ENCODE measurements at regions not wholly inside any gene's neighbourhood (a gene's known extent, or its start where the extent isn't known, plus 50 kb on each side); places are given as distances from the start of the nearest gene placed in this dataset.

- Histone ChIP-seq H3F3A (ENCODE audit: insufficient read depth, low read depth) (no peaks in the 10 kb centered on the region), H3K9me3 (ENCODE audit: insufficient read depth, low read depth) (no peaks in the 10 kb centered on the region), H3K36me3 (ENCODE audit: low read depth) (no peaks in the 10 kb centered on the region), H4K20me1 (ENCODE audit: insufficient read depth) (no peaks in the 10 kb centered on the region), H3K27ac (no peak overlapping the region), H3K4me1 (replicated peaks; ENCODE audit: insufficient read depth) (no peaks in the 10 kb centered on the region), H2AFZ (no peak overlapping the region), H3K27me3 (ENCODE audit: insufficient read depth, low read depth) (no peaks in the 10 kb centered on the region), H3K4me2 (no peak overlapping the region), H3K4me3 (no peak overlapping the region), H3K79me2 (ENCODE audit: low read depth) (no peaks in the 10 kb centered on the region), H3K9me2 (ENCODE audit: insufficient read depth) (no peaks in the 10 kb centered on the region)
- no TSS peak for BruUV-seq (replicated peaks)
- ChIA-PET POLR2A (ENCODE audit: unreplicated experiment) (no interaction called here), CTCF (no interaction called here)
- no peak for TF ChIP-seq CTCF (conservative IDR thresholded peaks at IDR 0.05)
- no peak for TF ChIP-seq EZH2 (IDR thresholded peaks at IDR 0.05; ENCODE audit: low read depth)
- intact Hi-C loops (cut with micrococcal nuclease; ENCODE audit: unreplicated experiment): no loop called here
- DNase-seq: no peak
Measured at GRCh38 chr12:77214136-77214535, 148.8 kb upstream of the E2F7 start.

DNA sequence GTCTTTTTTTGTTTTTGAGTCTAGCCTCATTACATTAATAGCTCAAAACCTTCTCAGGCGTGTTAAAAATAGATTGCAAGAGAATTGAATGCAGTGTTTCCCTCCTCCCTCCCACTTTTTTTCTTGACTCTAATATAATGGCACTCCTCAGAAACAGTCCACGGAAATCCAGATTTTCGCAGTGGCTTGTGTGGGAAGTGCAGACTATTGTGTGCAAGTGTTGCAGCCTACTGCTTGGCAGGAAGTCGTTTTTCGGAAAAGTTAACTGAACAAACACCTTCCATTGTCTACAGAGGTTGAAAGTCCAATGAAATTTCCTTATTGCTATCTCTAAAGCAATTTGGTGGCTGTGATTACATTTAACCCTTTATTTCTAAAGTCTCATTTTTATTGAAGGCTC lies 147.9 kb upstream of the E2F7 start:
- TF ChIP-seq EZH2 (IDR thresholded peaks at IDR 0.05; ENCODE audit: low read depth) (no peak), CTCF (conservative IDR thresholded peaks at IDR 0.05) (no peak)
- no peak overlapping the region for H3K4me3 ChIP-seq
- H4K20me1 ChIP-seq (ENCODE audit: insufficient read depth): no peaks in the 10 kb centered on the region
- BruUV-seq (replicated peaks): no TSS peak
- no peak overlapping the region for H2AFZ ChIP-seq
- no peaks in the 10 kb centered on the region for H3K9me2 ChIP-seq (ENCODE audit: insufficient read depth)
- no peaks in the 10 kb centered on the region for H3K27me3 ChIP-seq (ENCODE audit: insufficient read depth, low read depth)
- intact Hi-C loops (cut with micrococcal nuclease; ENCODE audit: unreplicated experiment): no loop called here
- ChIA-PET POLR2A (ENCODE audit: unreplicated experiment) (no interaction called here), CTCF (no interaction called here)
- no peaks in the 10 kb centered on the region for H3F3A ChIP-seq (ENCODE audit: insufficient read depth, low read depth)
- H3K36me3 ChIP-seq (ENCODE audit: low read depth): no peaks in the 10 kb centered on the region
- no peaks in the 10 kb centered on the region for H3K9me3 ChIP-seq (ENCODE audit: insufficient read depth, low read depth)
- no peak for DNase-seq
- no peaks in the 10 kb centered on the region for H3K4me1 ChIP-seq (replicated peaks; ENCODE audit: insufficient read depth)
- H3K4me2 ChIP-seq: no peak overlapping the region
- H3K27ac ChIP-seq: no peak overlapping the region
- no peaks in the 10 kb centered on the region for H3K79me2 ChIP-seq (ENCODE audit: low read depth)

GRCh38 chr12:77210724-77211123 lies 145.4 kb upstream of the E2F7 start:
- POLR2A ChIA-PET (ENCODE audit: unreplicated experiment): no interaction called here
- Histone ChIP-seq H3K4me3 (no peak overlapping the region), H3F3A (ENCODE audit: insufficient read depth, low read depth) (no peaks in the 10 kb centered on the region), H3K4me2 (no peak overlapping the region), H4K20me1 (ENCODE audit: insufficient read depth) (no peaks in the 10 kb centered on the region), H2AFZ (no peak overlapping the region), H3K36me3 (ENCODE audit: low read depth) (no peaks in the 10 kb centered on the region), H3K9me2 (ENCODE audit: insufficient read depth) (no peaks in the 10 kb centered on the region), H3K27ac (no peak overlapping the region), H3K79me2 (ENCODE audit: low read depth) (no peaks in the 10 kb centered on the region), H3K4me1 (replicated peaks; ENCODE audit: insufficient read depth) (no peaks in the 10 kb centered on the region), H3K9me3 (ENCODE audit: insufficient read depth, low read depth) (no peaks in the 10 kb centered on the region), H3K27me3 (ENCODE audit: insufficient read depth, low read depth) (no peaks in the 10 kb centered on the region)
- CTCF ChIA-PET: no interaction called here
- intact Hi-C loops (cut with micrococcal nuclease; ENCODE audit: unreplicated experiment): no loop called here
- no peak for TF ChIP-seq EZH2 (IDR thresholded peaks at IDR 0.05; ENCODE audit: low read depth)
- no peak for TF ChIP-seq CTCF (conservative IDR thresholded peaks at IDR 0.05)
- BruUV-seq (replicated peaks): no TSS peak
- no peak for DNase-seq
